ENCODE measurements at regions not wholly inside any gene's neighbourhood (a gene's known extent, or its start where the extent isn't known, plus 50 kb on each side); places are given as distances from the start of the nearest gene placed in this dataset.

DNA sequence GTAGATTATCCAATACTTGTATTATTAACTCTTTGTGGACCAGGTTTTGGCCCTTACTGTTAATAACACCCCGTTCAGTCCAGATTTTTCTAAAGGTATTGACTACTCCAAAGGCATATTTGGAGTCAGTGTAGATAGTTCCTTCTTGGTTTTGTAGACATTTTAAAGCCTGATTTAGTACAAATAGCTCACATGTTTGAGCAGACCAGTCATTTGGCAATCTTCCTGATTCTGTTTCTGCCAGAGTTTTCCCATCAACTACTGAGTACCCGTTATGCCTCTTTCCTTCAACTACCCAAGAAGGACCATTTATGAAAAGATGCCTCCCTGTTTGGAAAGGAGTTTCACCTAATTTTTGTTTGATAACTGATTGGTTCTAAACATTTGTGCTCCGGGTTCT, 82.0 kb downstream of the CHCHD4 start:
- TF ChIP-seq POLR2A (IDR thresholded peaks at IDR 0.05) = no peak
- TF ChIP-seq, protein P1, sequence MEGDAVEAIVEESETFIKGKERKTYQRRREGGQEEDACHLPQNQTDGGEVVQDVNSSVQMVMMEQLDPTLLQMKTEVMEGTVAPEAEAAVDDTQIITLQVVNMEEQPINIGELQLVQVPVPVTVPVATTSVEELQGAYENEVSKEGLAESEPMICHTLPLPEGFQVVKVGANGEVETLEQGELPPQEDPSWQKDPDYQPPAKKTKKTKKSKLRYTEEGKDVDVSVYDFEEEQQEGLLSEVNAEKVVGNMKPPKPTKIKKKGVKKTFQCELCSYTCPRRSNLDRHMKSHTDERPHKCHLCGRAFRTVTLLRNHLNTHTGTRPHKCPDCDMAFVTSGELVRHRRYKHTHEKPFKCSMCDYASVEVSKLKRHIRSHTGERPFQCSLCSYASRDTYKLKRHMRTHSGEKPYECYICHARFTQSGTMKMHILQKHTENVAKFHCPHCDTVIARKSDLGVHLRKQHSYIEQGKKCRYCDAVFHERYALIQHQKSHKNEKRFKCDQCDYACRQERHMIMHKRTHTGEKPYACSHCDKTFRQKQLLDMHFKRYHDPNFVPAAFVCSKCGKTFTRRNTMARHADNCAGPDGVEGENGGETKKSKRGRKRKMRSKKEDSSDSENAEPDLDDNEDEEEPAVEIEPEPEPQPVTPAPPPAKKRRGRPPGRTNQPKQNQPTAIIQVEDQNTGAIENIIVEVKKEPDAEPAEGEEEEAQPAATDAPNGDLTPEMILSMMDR (IDR thresholded peaks at IDR 0.05) = no peak
- no peak for TF ChIP-seq POLR2AphosphoS5 (IDR thresholded peaks at IDR 0.05; ENCODE audit: insufficient read depth in 1 of 2, low read depth in 1 of 2)
